PC-3 (cell line): ENCODE measurements at regions not wholly inside any gene's neighbourhood (a gene's known extent, or its start where the extent isn't known, plus 50 kb on each side); places are given as distances from the start of the nearest gene placed in this dataset.
"Not testable (repeated sequence)": the region's sequence is repeated elsewhere in the genome, so short reads cannot be mapped to it uniquely, and the experiment has no call there.

Source experiments
- ATAC-seq: fragments of 200-7000 bp; cut with Tn5 transposase; 2 replicates; pipeline ENCODE4 v1.9.1; 2020; ENCODE audit warnings: mild to moderate bottlenecking, moderate library complexity
- BruUV-seq: library from RNA; stranded (reverse); fragments of 400-500 nt; replicated peaks from 2 replicates; lab custom pipeline; 2021; lab: Mats Ljungman, UMichigan
- CTCF ChIA-PET: fragments of 300-600 bp; sonication (Branson Sonifier 250); formaldehyde crosslinking; loops from one replicate; lab custom pipeline; 2022; ENCODE audit warnings: antibody characterized with exemption; lab: Charles Lee
- POLR2A ChIA-PET: fragments of 300-600 bp; sonication (Branson Sonifier 250); formaldehyde crosslinking; loops from one replicate; lab custom pipeline; 2022; ENCODE audit warnings: antibody characterized with exemption; ENCODE audit not compliant: unreplicated experiment; lab: Charles Lee
- DNase-seq: peaks from one replicate; pipeline ENCODE4 v3.0.0-alpha.2; 2015
- H2AFZ ChIP-seq: fragments of 300-600 bp; sonication (generic); 2 replicates; pipeline ENCODE4 v1.6.0; 2016; ENCODE audit warnings: antibody characterized with exemption, low read length
- H3F3A ChIP-seq: fragments of 300-600 bp; sonication (generic); one replicate; pipeline ENCODE4 v1.6.0; 2017; ENCODE audit warnings: antibody characterized with exemption, low read length, control low read depth, mild to moderate bottlenecking; ENCODE audit not compliant: unreplicated experiment
- H3K27ac ChIP-seq: fragments of 300-600 bp; sonication (generic); 2 replicates; pipeline ENCODE4 v1.5.1; 2016; ENCODE audit warnings: mild to moderate bottlenecking, low read length
- H3K27me3 ChIP-seq: fragments of 300-600 bp; sonication (generic); 2 replicates; pipeline ENCODE4 v1.6.1; 2016; ENCODE audit warnings: low read length, mixed read lengths
- H3K36me3 ChIP-seq: fragments of 300-600 bp; sonication (generic); 2 replicates; pipeline ENCODE4 v1.6.1; 2016; ENCODE audit warnings: low read depth, mixed run types, low read length, mixed read lengths
- H3K4me1 ChIP-seq: fragments of 300-600 bp; sonication (generic); 2 replicates; pipeline ENCODE4 v1.5.1; 2016; ENCODE audit warnings: low read length; ENCODE audit not compliant: insufficient read depth
- H3K4me2 ChIP-seq: fragments of 300-600 bp; sonication (generic); 2 replicates; pipeline ENCODE4 v1.6.0; 2016; ENCODE audit warnings: low read length
- H3K4me3 ChIP-seq: fragments of 300-600 bp; sonication (generic); 2 replicates; pipeline ENCODE4 v1.5.1; 2016; ENCODE audit warnings: mild to moderate bottlenecking, low read length, mixed read lengths
- H3K79me2 ChIP-seq: fragments of 300-600 bp; sonication (generic); 2 replicates; pipeline ENCODE4 v1.6.1; 2017; ENCODE audit warnings: low read length, mixed read lengths
- H3K9ac ChIP-seq: fragments of 300-600 bp; sonication (generic); 2 replicates; pipeline ENCODE4 v1.6.0; 2016; ENCODE audit warnings: mild to moderate bottlenecking, low read length
- H3K9me2 ChIP-seq: fragments of 300-600 bp; sonication (generic); replicated peaks from 2 replicates; pipeline ENCODE4 v1.6.1; 2016; ENCODE audit warnings: mixed run types, low read length, mixed read lengths
- H3K9me3 ChIP-seq: fragments of 300-600 bp; sonication (generic); 2 replicates; pipeline ENCODE4 v1.6.1; 2016; ENCODE audit warnings: low read length, mixed read lengths
- H4K20me1 ChIP-seq: fragments of 300-600 bp; sonication (generic); 2 replicates; pipeline ENCODE4 v1.6.1; 2016; ENCODE audit warnings: low read length, mixed read lengths
- EZH2 ChIP-seq: fragments of 300-600 bp; sonication (generic); IDR thresholded peaks from one replicate; pipeline ENCODE4 v1.6.1; 2017; ENCODE audit warnings: antibody characterized with exemption, mild to moderate bottlenecking, low read length; ENCODE audit not compliant: unreplicated experiment
- EZH2phosphoT487 ChIP-seq: fragments of 300-600 bp; sonication (generic); IDR thresholded peaks from 2 replicates; pipeline ENCODE4 v1.6.1; 2018; ENCODE audit warnings: mild to moderate bottlenecking, antibody characterized with exemption, low read length, borderline replicate concordance
- intact Hi-C: fragments of 100-400 bp; cut with micrococcal nuclease; formaldehyde crosslinking; loops from 2 replicates; pipeline ENCODE4 v1.9.0; 2023
- TF ChIP-seq, protein P1 (sequence below): fragments of 300-600 bp; sonication (generic); conservative IDR thresholded peaks from 2 replicates; pipeline ENCODE4 v1.5.1; 2017; ENCODE audit warnings: antibody characterized with exemption, low read depth, mild to moderate bottlenecking, low read length

DNA sequence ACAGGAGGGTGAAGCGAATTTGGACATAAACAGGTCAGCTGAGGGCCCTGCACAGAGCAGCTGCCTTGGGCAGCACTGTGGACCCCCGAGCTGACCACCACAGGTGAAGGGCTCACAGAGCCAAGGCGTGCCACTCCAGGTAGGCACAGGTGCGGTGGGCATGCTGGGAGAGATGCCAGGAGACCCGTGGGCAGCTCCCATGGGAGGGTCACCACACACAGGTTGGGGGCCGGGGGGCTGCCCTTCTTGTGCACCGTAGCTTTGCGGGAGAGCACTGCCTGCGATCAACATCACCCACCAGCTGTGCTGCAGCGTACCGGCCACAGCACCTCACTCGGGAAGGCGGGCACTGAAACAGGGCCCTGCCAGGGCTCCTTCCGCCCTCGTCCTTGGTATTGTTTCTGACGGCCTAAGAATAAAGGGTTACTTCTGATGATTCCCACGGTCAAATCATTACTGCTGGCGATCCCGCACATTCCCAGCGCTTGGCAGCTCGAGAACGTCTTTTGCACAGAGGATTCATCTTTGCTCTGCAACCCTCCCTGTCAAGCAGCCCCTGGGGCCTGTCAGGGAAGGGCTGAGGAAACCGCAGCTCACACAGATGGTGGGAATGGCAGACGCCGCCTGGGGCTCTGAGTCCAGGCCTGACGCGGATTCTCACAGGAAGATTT, 181.7 kb downstream of the BANP start:
- ChIA-PET POLR2A (no interaction called here), CTCF (no interaction called here)
- TF ChIP-seq, protein P1, sequence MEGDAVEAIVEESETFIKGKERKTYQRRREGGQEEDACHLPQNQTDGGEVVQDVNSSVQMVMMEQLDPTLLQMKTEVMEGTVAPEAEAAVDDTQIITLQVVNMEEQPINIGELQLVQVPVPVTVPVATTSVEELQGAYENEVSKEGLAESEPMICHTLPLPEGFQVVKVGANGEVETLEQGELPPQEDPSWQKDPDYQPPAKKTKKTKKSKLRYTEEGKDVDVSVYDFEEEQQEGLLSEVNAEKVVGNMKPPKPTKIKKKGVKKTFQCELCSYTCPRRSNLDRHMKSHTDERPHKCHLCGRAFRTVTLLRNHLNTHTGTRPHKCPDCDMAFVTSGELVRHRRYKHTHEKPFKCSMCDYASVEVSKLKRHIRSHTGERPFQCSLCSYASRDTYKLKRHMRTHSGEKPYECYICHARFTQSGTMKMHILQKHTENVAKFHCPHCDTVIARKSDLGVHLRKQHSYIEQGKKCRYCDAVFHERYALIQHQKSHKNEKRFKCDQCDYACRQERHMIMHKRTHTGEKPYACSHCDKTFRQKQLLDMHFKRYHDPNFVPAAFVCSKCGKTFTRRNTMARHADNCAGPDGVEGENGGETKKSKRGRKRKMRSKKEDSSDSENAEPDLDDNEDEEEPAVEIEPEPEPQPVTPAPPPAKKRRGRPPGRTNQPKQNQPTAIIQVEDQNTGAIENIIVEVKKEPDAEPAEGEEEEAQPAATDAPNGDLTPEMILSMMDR: no peak
- no peak overlapping the region for H3K27ac ChIP-seq
- H3K27me3 ChIP-seq: no peaks in the 10 kb centered on the region
- no TSS peak for BruUV-seq
- no peaks in the 10 kb centered on the region for H3K79me2 ChIP-seq
- no peaks in the 10 kb centered on the region for H3F3A ChIP-seq
- DNase-seq (no peak), ATAC-seq (no peak)
- H3K9me2 ChIP-seq: no peaks in the 10 kb centered on the region
- no peak overlapping the region for H3K4me2 ChIP-seq
- H3K36me3 ChIP-seq: no peaks in the 10 kb centered on the region
- H2AFZ ChIP-seq: no peak overlapping the region
- no peaks in the 10 kb centered on the region for H3K4me1 ChIP-seq
- H3K4me3 ChIP-seq: no peak overlapping the region
- H3K9me3 ChIP-seq: no peaks in the 10 kb centered on the region
- H3K9ac ChIP-seq: no peak overlapping the region
- intact Hi-C loops: no loop called here
- H4K20me1 ChIP-seq: no peaks in the 10 kb centered on the region

DNA sequence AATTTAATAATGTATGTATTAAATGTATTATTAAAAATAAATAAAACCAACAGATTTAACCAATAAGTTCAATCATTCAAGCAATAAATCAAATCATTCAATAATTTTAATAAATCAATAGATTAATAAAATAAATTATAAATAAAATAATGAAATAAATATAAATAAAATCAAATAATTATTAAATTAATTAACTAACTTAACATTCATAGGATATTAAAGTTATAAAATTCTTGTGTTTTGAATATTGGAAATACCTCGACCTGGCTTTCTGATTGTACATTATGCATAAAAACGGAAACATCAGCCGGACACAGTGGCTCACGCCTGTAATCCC, 182.2 kb downstream of the BANP start:
- Histone ChIP-seq H4K20me1 (no peaks in the 10 kb centered on the region), H3K27ac (no peak overlapping the region), H3K9me2 (no peaks in the 10 kb centered on the region), H3K79me2 (no peaks in the 10 kb centered on the region), H3K9me3 (no peaks in the 10 kb centered on the region), H3K4me3 (no peak overlapping the region), H3F3A (no peaks in the 10 kb centered on the region), H3K4me2 (no peak overlapping the region), H2AFZ (no peak overlapping the region), H3K4me1 (no peaks in the 10 kb centered on the region), H3K9ac (no peak overlapping the region), H3K36me3 (no peaks in the 10 kb centered on the region), H3K27me3 (no peaks in the 10 kb centered on the region)
- POLR2A ChIA-PET: no interaction called here
- TF ChIP-seq, protein P1: no peak
- no peak for TF ChIP-seq EZH2
- no peak for TF ChIP-seq EZH2phosphoT487
- BruUV-seq: no TSS peak
- no peak for DNase-seq
- CTCF ChIA-PET: no interaction called here
- intact Hi-C loops: no loop called here
- ATAC-seq: no peak

DNA sequence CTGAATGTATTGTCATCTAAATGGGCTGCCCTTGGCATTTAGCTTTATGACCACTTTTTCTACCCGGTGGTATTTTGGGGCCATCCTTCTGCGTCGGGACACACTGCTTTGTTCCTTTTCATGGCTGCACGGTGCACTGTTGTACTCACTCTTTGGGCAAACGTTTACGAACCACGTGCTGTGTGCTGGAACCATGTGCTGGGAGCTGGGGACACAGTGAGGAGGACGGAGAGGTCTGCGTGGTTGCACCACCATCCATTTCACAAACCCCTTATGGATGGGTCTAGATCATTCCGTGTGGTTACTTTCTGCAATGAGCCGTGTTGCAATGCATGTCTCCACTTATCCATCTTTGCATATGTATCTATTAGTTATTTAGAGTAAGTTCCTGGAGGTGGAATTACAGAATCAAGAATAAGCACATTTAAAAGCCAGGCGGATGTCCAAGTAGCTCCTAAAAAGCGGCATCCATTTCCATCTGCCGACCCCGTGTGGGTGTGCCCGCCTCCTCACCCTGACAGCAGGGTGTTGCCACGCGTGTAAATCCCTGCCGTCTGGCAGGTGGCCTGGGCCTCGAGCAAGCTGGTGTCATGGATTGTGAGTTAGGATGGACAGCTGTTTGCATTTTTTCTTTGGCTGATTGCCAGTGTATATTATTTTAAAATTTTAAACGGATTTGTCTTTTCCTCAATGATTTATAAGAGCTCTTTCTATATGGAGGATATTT, 183.1 kb downstream of the BANP start:
- H3K4me3 ChIP-seq, CTCF ChIA-PET, intact Hi-C loops, H3K4me1 ChIP-seq, H3K9ac ChIP-seq, H3K9me3 ChIP-seq, BruUV-seq, H2AFZ ChIP-seq, H3K9me2 ChIP-seq, H3K4me2 ChIP-seq, H4K20me1 ChIP-seq, DNase-seq, H3K36me3 ChIP-seq, H3K27me3 ChIP-seq, H3K79me2 ChIP-seq, H3K27ac ChIP-seq, POLR2A ChIA-PET, ATAC-seq, H3F3A ChIP-seq: not testable (repeated sequence)

GRCh38 chr16:88134899-88135682, 183.9 kb downstream of the BANP start:
- POLR2A ChIA-PET, H3K4me1 ChIP-seq, H3K27ac ChIP-seq, H3K4me2 ChIP-seq, H2AFZ ChIP-seq, H4K20me1 ChIP-seq, H3K9ac ChIP-seq, ATAC-seq, H3K36me3 ChIP-seq, H3K9me3 ChIP-seq, H3K79me2 ChIP-seq, intact Hi-C loops, H3F3A ChIP-seq, H3K27me3 ChIP-seq, DNase-seq, CTCF ChIA-PET, BruUV-seq, H3K4me3 ChIP-seq, H3K9me2 ChIP-seq: not testable (repeated sequence)

GRCh38 chr16:88136211-88136713, 185.0 kb downstream of the BANP start:
- ATAC-seq, H2AFZ ChIP-seq, H4K20me1 ChIP-seq, H3K79me2 ChIP-seq, CTCF ChIA-PET, H3K36me3 ChIP-seq, H3K9me3 ChIP-seq, H3F3A ChIP-seq, H3K4me2 ChIP-seq, BruUV-seq, H3K27ac ChIP-seq, H3K9ac ChIP-seq, H3K4me1 ChIP-seq, POLR2A ChIA-PET, H3K4me3 ChIP-seq, intact Hi-C loops, H3K9me2 ChIP-seq, H3K27me3 ChIP-seq, DNase-seq: not testable (repeated sequence)
